ENCODE measurements at regions not wholly inside any gene's neighbourhood (a gene's known extent, or its start where the extent isn't known, plus 50 kb on each side); places are given as distances from the start of the nearest gene placed in this dataset.

DNA sequence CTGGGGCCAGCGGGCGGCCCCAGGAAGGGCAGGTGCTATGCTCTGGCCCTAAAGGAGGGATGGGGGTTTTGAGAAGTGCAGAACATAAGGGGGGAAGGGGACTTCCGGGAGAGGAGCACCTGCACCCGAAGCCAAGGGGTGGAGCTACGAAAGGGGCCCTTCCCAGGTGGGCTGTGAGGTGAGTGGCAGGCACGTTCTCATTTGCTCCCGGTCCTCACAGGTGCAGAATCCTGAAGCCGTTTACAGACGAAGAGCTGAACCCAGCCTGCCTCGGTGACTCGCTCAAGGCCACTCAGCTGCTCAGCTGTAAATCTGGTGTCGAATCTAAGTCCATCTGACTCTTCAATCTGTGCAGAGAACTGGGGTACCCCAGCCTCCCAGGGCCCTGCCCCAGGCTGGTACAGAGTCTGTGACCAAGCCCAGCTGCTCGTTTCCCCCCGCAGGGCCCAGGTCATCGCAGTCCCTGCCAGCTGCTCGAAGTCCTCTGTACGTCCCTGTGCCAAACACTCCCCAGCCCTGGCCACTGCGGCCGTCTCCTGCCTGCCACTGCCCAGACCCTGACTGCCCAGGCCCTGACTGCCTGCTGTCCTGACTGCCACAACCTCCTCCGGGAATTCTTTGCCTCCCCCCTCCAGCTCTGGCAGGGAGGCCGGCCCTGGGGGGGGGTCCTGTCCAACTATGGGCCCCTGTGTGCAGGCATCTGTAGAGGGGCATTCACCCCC lies 53.8 kb upstream of the RXRA start:
- TF ChIP-seq CTCF (conservative IDR thresholded peaks at IDR 0.05; ENCODE audit: low read length) (no peak), EZH2phosphoT487 (IDR thresholded peaks at IDR 0.05; ENCODE audit: borderline replicate concordance, low read depth, low read length) (no peak)

All from OCI-LY7 (cell line).